Astrocyte (in vitro differentiated cells and primary cell): ENCODE measurements at regions not wholly inside any gene's neighbourhood (a gene's known extent, or its start where the extent isn't known, plus 50 kb on each side); places are given as distances from the start of the nearest gene placed in this dataset.

ENCODE experiments used
- EZH2 ChIP-seq: IDR thresholded peaks from 2 replicates; pipeline ENCODE4 v1.6.1; 2012; ENCODE audit warnings: mild to moderate bottlenecking, low read length, inconsistent platforms; ENCODE audit not compliant: insufficient read depth
- TF ChIP-seq, protein P1 (sequence below): IDR thresholded peaks from 2 replicates; pipeline ENCODE4 v1.5.1; 2011; ENCODE audit warnings: low read depth, mild to moderate bottlenecking, inconsistent platforms, low read length, moderate library complexity; ENCODE audit not compliant: insufficient read depth

DNA sequence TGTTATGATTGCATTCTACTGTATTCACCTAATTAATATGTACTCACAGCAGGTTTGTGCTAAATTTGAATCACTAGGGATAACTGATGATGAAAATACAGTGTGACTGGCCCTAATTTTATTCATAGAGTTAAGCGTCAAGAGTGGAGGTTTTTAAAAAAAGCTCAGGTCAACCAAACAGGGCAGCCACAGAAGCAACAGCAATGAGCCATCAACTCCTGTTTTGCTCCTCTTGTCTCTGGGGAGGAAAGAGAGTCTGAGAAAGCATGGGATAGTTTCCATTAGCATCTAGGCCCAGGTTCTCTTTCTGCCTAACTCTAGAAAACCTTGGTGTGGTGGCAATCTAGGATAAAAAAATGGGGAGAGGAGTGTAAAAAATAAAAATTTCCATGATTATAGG is 122.1 kb downstream of the OGFRL1 start:
- TF ChIP-seq, protein P1, sequence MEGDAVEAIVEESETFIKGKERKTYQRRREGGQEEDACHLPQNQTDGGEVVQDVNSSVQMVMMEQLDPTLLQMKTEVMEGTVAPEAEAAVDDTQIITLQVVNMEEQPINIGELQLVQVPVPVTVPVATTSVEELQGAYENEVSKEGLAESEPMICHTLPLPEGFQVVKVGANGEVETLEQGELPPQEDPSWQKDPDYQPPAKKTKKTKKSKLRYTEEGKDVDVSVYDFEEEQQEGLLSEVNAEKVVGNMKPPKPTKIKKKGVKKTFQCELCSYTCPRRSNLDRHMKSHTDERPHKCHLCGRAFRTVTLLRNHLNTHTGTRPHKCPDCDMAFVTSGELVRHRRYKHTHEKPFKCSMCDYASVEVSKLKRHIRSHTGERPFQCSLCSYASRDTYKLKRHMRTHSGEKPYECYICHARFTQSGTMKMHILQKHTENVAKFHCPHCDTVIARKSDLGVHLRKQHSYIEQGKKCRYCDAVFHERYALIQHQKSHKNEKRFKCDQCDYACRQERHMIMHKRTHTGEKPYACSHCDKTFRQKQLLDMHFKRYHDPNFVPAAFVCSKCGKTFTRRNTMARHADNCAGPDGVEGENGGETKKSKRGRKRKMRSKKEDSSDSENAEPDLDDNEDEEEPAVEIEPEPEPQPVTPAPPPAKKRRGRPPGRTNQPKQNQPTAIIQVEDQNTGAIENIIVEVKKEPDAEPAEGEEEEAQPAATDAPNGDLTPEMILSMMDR, result no peak
- no peak for TF ChIP-seq EZH2
